ENCODE measurements at regions not wholly inside any gene's neighbourhood (a gene's known extent, or its start where the extent isn't known, plus 50 kb on each side); places are given as distances from the start of the nearest gene placed in this dataset.
A peak's percentile ranks its signal among the peaks of the same experiment; 100 is the strongest.

GRCh38 chr2:45212953-45213635 lies 203.8 kb upstream of the SIX2 start:
- no peak for DNase-seq (ENCODE audit: low read depth)

GRCh38 chr2:45211636-45212035 lies 202.4 kb upstream of the SIX2 start:
- no peak for DNase-seq (ENCODE audit: low read depth)

GRCh38 chr2:45210462-45211195 lies 201.4 kb upstream of the SIX2 start:
- DNase-seq (ENCODE audit: low read depth) = no peak

GRCh38 chr2:45209875-45210274 lies 200.6 kb upstream of the SIX2 start:
- DNase-seq (ENCODE audit: low read depth) = no peak

- DNase-seq (ENCODE audit: low read depth) = no peak
Observed at GRCh38 chr2:45209302-45209701, 200.1 kb upstream of the SIX2 start.

GRCh38 chr2:45207101-45207500 lies 197.8 kb upstream of the SIX2 start:
- DNase-seq (ENCODE audit: low read depth) = no peak

GRCh38 chr2:45205985-45206384 lies 196.7 kb upstream of the SIX2 start:
- DNase-seq (ENCODE audit: low read depth) = no peak

GRCh38 chr2:45205480-45205879 lies 196.2 kb upstream of the SIX2 start:
- no peak for DNase-seq (ENCODE audit: low read depth)

GRCh38 chr2:45203400-45203799 lies 194.1 kb upstream of the SIX2 start:
- no peak for DNase-seq (ENCODE audit: low read depth)

GRCh38 chr2:45199973-45200372 lies 190.7 kb upstream of the SIX2 start:
- peak; percentile 48 for DNase-seq (ENCODE audit: low read depth)

- DNase-seq (ENCODE audit: low read depth) = no peak
Observed at GRCh38 chr2:45195916-45196315, 186.7 kb upstream of the SIX2 start.

GRCh38 chr2:45194596-45194995 lies 185.3 kb upstream of the SIX2 start:
- DNase-seq (ENCODE audit: low read depth) = no peak

GRCh38 chr2:45193581-45193980 lies 184.3 kb upstream of the SIX2 start:
- DNase-seq (ENCODE audit: low read depth) = no peak

GRCh38 chr2:45192991-45193390 lies 183.7 kb upstream of the SIX2 start:
- DNase-seq (ENCODE audit: low read depth) = no peak

GRCh38 chr2:45192481-45192880 lies 183.2 kb upstream of the SIX2 start:
- no peak for DNase-seq (ENCODE audit: low read depth)

GRCh38 chr2:45191976-45192375 lies 182.7 kb upstream of the SIX2 start:
- DNase-seq (ENCODE audit: low read depth) = peak; percentile 70

- no peak for DNase-seq (ENCODE audit: low read depth)
Observed at GRCh38 chr2:45191146-45191863, 182.1 kb upstream of the SIX2 start.

GRCh38 chr2:45190481-45190942 lies 181.3 kb upstream of the SIX2 start:
- DNase-seq (ENCODE audit: low read depth) = no peak

- DNase-seq (ENCODE audit: low read depth) = no peak
Observed at GRCh38 chr2:45184606-45185005, 175.4 kb upstream of the SIX2 start.

GRCh38 chr2:45182667-45183295 lies 173.5 kb upstream of the SIX2 start:
- no peak for DNase-seq (ENCODE audit: low read depth)

GRCh38 chr2:45180779-45181178 lies 171.5 kb upstream of the SIX2 start:
- no peak for DNase-seq (ENCODE audit: low read depth)

GRCh38 chr2:45180033-45180746 lies 170.9 kb upstream of the SIX2 start:
- no peak for DNase-seq (ENCODE audit: low read depth)

Data from forelimb muscle (tissue), 1 donor.